Endothelial cell of umbilical vein (primary cell): ENCODE measurements at regions not wholly inside any gene's neighbourhood (a gene's known extent, or its start where the extent isn't known, plus 50 kb on each side); places are given as distances from the start of the nearest gene placed in this dataset.

Experiments used
- BruUV-seq: library from RNA; stranded (reverse); fragments of 400-500 nt; replicated peaks from 2 replicates; lab custom pipeline; 2021; lab: Mats Ljungman, UMichigan
- CTCF ChIA-PET: fragments of 300-600, 350-600 bp; sonication (Branson Sonifier 250); formaldehyde crosslinking; loops from one replicate; lab custom pipeline; 2021; ENCODE audit warnings: antibody characterized with exemption, inconsistent platforms; lab: Charles Lee
- POLR2A ChIA-PET: fragments of 300-600, 350-600 bp; sonication (Branson Sonifier 250); formaldehyde crosslinking; loops from one replicate; lab custom pipeline; 2021; ENCODE audit warnings: antibody characterized with exemption, inconsistent platforms; lab: Charles Lee
- DNase-seq: peaks from one replicate; pipeline ENCODE4 v3.0.0-alpha.2; 2011; ENCODE audit warnings: low read depth, low spot score
- FAIRE-seq: peaks from 2 replicates; lab custom pipeline; 2011; peaks lifted over from hg19 to GRCh38; lab: Jason Lieb, UNC
- H2AFZ ChIP-seq: 2 replicates; pipeline ENCODE4 v1.6.0; 2012; ENCODE audit warnings: low read depth, low read length, control low read depth, inconsistent platforms
- H3K27ac ChIP-seq: 2 replicates; pipeline ENCODE4 v1.5.1; 2011; ENCODE audit warnings: low read depth, mild to moderate bottlenecking, control low read depth, low read length, moderate library complexity; ENCODE audit not compliant: insufficient read depth
- H3K27me3 ChIP-seq, 2 experiments: 2 replicates each; pipeline versions ENCODE4 v1.6.0 to v1.6.1; 2011; ENCODE audit warnings: low read length in 2 of 2, mixed read lengths in 1 of 2; ENCODE audit not compliant: control insufficient read depth in 2 of 2, insufficient read depth in 2 of 2
- H3K36me3 ChIP-seq, 2 experiments: 2 replicates in 1 of 2; 3 replicates in 1 of 2; pipeline ENCODE4 v1.5.1; 2011; ENCODE audit warnings: low read length in 2 of 2, mild to moderate bottlenecking in 1 of 2, moderate library complexity in 1 of 2; ENCODE audit not compliant: control insufficient read depth in 2 of 2, insufficient read depth in 2 of 2; ENCODE audit errors: extremely low read depth in 1 of 2
- H3K4me1 ChIP-seq: 3 replicates; pipeline ENCODE4 v1.5.1; 2011; ENCODE audit warnings: mild to moderate bottlenecking, low read length; ENCODE audit not compliant: control insufficient read depth, insufficient read depth; ENCODE audit errors: extremely low read depth
- H3K4me2 ChIP-seq: 2 replicates; pipeline ENCODE4 v1.6.1; 2011; ENCODE audit warnings: low read length, control low read depth, mixed read lengths; ENCODE audit not compliant: insufficient read depth
- H3K4me3 ChIP-seq, 3 experiments: fragments of 200-600 bp in 1 of 3; sonication (generic), shearing (Covaris generic) in 1 of 3; replicated peaks in 1 of 3; 2 replicates each; pipeline ENCODE4 v1.5.1; 2011 to 2016; ENCODE audit warnings: control low read depth in 3 of 3, low read length in 3 of 3, mild to moderate bottlenecking in 2 of 3, inconsistent platforms in 1 of 3, low read depth in 1 of 3, moderate library complexity in 1 of 3; ENCODE audit not compliant: insufficient read depth in 1 of 3
- H3K79me2 ChIP-seq: 2 replicates; pipeline ENCODE4 v1.6.0; 2012; ENCODE audit warnings: low read length, inconsistent platforms; ENCODE audit not compliant: control insufficient read depth, insufficient read depth
- H3K9ac ChIP-seq: replicated peaks from 2 replicates; pipeline ENCODE3; 2011; ENCODE audit warnings: low read length, control low read depth; ENCODE audit not compliant: insufficient read depth; ENCODE audit errors: extremely low read depth
- H3K9me1 ChIP-seq: replicated peaks from 3 replicates; pipeline ENCODE4 v1.6.0; 2011; ENCODE audit warnings: mild to moderate bottlenecking, low read length; ENCODE audit not compliant: control insufficient read depth, insufficient read depth; ENCODE audit errors: extremely low read depth
- H3K9me3 ChIP-seq: replicated peaks from 2 replicates; pipeline ENCODE4 v1.5.1; 2012; ENCODE audit warnings: low read length, inconsistent platforms; ENCODE audit not compliant: control insufficient read depth, insufficient read depth
- H4K20me1 ChIP-seq: replicated peaks from 2 replicates; pipeline ENCODE3; 2011; ENCODE audit warnings: mild to moderate bottlenecking, low read length; ENCODE audit not compliant: control insufficient read depth, insufficient read depth; ENCODE audit errors: extremely low read depth
- EZH2 ChIP-seq: IDR thresholded peaks from 2 replicates; pipeline ENCODE4 v1.6.1; 2012; ENCODE audit warnings: borderline replicate concordance, low read depth, mild to moderate bottlenecking, moderate library complexity, low read length, inconsistent platforms; ENCODE audit not compliant: severe bottlenecking
- FOS ChIP-seq: IDR thresholded peaks from 2 replicates; pipeline ENCODE4 v1.6.1; 2011; ENCODE audit warnings: mild to moderate bottlenecking, low read length, moderate library complexity, borderline replicate concordance; ENCODE audit not compliant: insufficient read depth
- GATA2 ChIP-seq: IDR thresholded peaks from 2 replicates; pipeline ENCODE4 v1.7.0; 2011; ENCODE audit warnings: low read depth, mild to moderate bottlenecking, moderate library complexity, mixed read lengths, low read length; ENCODE audit not compliant: insufficient read length, insufficient read depth
- JUN ChIP-seq: IDR thresholded peaks from 2 replicates; pipeline ENCODE4 v1.6.1; 2011; ENCODE audit warnings: borderline replicate concordance, low read depth; ENCODE audit not compliant: insufficient read length, insufficient read depth
- MYC ChIP-seq: IDR thresholded peaks from one replicate; pipeline ENCODE4 v1.6.1; 2011; ENCODE audit warnings: mild to moderate bottlenecking, low read depth, low read length
- POLR2A ChIP-seq: IDR thresholded peaks from 2 replicates; pipeline ENCODE4 v1.6.1; 2012; ENCODE audit warnings: low read depth, mild to moderate bottlenecking, control low read depth, low read length
- POLR2AphosphoS5 ChIP-seq: IDR thresholded peaks from 2 replicates; pipeline ENCODE4 v1.6.1; 2012; ENCODE audit warnings: low read depth, mild to moderate bottlenecking, control low read depth, low read length, moderate library complexity; ENCODE audit not compliant: insufficient read depth
- dilution Hi-C: fragments of 300-500 bp; cut with MboI; formaldehyde crosslinking; loops from one replicate; pipeline ENCODE4 v1.15.0; 2019; ENCODE audit warnings: low sequenced_read_pairs; ENCODE audit not compliant: extremely low pct_ligation_motif_present
- intact Hi-C: fragments of 100-400 bp; cut with micrococcal nuclease; formaldehyde crosslinking; loops from one replicate; pipeline ENCODE4 v1.10.0; 2022
- TF ChIP-seq, protein P1 (sequence below): IDR thresholded peaks from 2 replicates; pipeline ENCODE4 v1.6.1; 2011; ENCODE audit not compliant: insufficient read depth, insufficient read length
- TF ChIP-seq, protein P2 (sequence below), 2 donors: IDR thresholded peaks; 1 replicate in 1 of 2; 2 replicates in 1 of 2; pipeline ENCODE4 v1.5.1; 2011; ENCODE audit warnings: low read length in 2 of 2, mild to moderate bottlenecking in 2 of 2, moderate library complexity in 2 of 2, control low read depth in 1 of 2, inconsistent platforms in 1 of 2, low read depth in 1 of 2; ENCODE audit not compliant: insufficient read depth in 1 of 2; ENCODE audit errors: extremely low read depth in 1 of 2

DNA sequence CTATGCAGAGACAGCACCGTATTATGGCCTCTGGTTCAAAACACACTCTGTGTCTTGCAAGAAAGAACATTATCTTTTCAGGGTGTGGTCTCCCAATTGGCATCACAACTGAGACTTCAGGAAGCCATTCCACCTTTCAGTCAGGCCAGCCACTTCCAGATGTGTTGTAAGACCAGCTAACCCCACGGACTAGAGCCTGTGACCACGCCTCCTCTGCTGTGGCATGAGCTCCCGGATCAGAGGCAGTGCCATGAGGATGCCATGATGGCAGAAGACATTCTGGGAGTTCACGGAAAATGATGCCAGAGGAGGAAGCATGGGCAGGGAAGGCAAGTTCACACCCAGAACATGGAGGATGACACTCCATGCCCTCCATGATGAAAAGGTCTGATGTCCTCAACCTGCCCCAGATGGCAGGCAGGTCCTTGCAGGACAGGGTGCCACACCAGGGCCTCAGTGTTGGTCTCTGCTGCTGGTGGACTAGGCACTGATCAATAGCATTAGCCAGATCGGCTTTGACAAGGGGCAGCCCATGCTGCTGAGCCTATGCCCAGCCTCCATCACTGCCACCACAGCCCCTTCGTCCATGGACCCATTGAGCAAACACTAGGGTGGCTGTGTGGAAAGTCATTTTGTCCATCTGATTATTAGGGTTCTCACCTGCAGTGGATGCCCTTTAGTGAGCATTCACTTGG lies 341.6 kb downstream of the MATN1 start:
- BruUV-seq, result no TSS peak
- no peaks in the 10 kb centered on the region for H3K36me3 ChIP-seq
- ChIA-PET POLR2A (no interaction called here), CTCF (interaction anchor here (1.1 to 2.4 kb wide), 7 partner anchors 8 to 1137 kb away, joined by 3 to 109 read pairs (median 17); no protein-coding TSS in a partner anchor)
- FAIRE-seq (no peak), DNase-seq (no peak)
- H3K4me1 ChIP-seq, result no peaks in the 10 kb centered on the region
- intact Hi-C loops, result loop anchor here (2.0 to 5.0 kb wide), 3 partner anchors 270 to 869 kb away; no protein-coding TSS in a partner anchor
- H3K27me3 ChIP-seq, result no peaks in the 10 kb centered on the region
- H3K9me1 ChIP-seq, result no peaks in the 10 kb centered on the region
- no peak overlapping the region for H2AFZ ChIP-seq
- no peak overlapping the region for H3K4me3 ChIP-seq
- no peaks in the 10 kb centered on the region for H3K79me2 ChIP-seq
- H3K9me3 ChIP-seq, result no peaks in the 10 kb centered on the region
- H4K20me1 ChIP-seq, result no peaks in the 10 kb centered on the region
- no peak overlapping the region for H3K4me2 ChIP-seq
- H3K27ac ChIP-seq, result no peak overlapping the region
- H3K9ac ChIP-seq, result no peak overlapping the region
- dilution Hi-C loops, result no loop called here
- TF ChIP-seq FOS, result no peak
- TF ChIP-seq, protein P1, sequence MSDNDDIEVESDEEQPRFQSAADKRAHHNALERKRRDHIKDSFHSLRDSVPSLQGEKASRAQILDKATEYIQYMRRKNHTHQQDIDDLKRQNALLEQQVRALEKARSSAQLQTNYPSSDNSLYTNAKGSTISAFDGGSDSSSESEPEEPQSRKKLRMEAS, result no peak
- no peak for TF ChIP-seq EZH2
- no peak for TF ChIP-seq GATA2
- no peak for TF ChIP-seq MYC
- no peak for TF ChIP-seq JUN
- TF ChIP-seq POLR2A, result no peak
- no peak for TF ChIP-seq POLR2AphosphoS5
- TF ChIP-seq, protein P2, sequence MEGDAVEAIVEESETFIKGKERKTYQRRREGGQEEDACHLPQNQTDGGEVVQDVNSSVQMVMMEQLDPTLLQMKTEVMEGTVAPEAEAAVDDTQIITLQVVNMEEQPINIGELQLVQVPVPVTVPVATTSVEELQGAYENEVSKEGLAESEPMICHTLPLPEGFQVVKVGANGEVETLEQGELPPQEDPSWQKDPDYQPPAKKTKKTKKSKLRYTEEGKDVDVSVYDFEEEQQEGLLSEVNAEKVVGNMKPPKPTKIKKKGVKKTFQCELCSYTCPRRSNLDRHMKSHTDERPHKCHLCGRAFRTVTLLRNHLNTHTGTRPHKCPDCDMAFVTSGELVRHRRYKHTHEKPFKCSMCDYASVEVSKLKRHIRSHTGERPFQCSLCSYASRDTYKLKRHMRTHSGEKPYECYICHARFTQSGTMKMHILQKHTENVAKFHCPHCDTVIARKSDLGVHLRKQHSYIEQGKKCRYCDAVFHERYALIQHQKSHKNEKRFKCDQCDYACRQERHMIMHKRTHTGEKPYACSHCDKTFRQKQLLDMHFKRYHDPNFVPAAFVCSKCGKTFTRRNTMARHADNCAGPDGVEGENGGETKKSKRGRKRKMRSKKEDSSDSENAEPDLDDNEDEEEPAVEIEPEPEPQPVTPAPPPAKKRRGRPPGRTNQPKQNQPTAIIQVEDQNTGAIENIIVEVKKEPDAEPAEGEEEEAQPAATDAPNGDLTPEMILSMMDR (IDR thresholded peaks at IDR 0.05; ENCODE audit: extremely low read depth in 1 of 2, insufficient read depth in 1 of 2, low read depth in 1 of 2, low read length in 2 of 2), result no peak
